Stomach (tissue), 8 donors: ENCODE measurements at regions not wholly inside any gene's neighbourhood (a gene's known extent, or its start where the extent isn't known, plus 50 kb on each side); places are given as distances from the start of the nearest gene placed in this dataset.

Source experiments
- DNase-seq, 2 donors: peaks; one replicate each; pipeline versions ENCODE4 v3.0.0 to v3.0.0-alpha.2; 2013 to 2019
- H3K27ac ChIP-seq, 5 donors: fragments of 200-600 bp in 4 of 5; sonication (generic) in 4 of 5; one replicate each; pipeline ENCODE4 v1.5.1; 2013 to 2019; ENCODE audit warnings: mild to moderate bottlenecking in 1 of 5, moderate library complexity in 1 of 5
- H3K27me3 ChIP-seq, 3 donors: fragments of 200-600 bp; sonication (generic); one replicate each; pipeline ENCODE4 v1.5.1; 2017 to 2019; ENCODE audit warnings: mixed run types in 1 of 3
- H3K36me3 ChIP-seq, 4 donors: fragments of 200-600 bp; sonication (generic); 1 replicate in 3 of 4; 2 replicates in 1 of 4; pipeline ENCODE4 v1.5.1; 2016 to 2019
- H3K4me1 ChIP-seq, 4 donors: fragments of 200-600 bp; sonication (generic); one replicate each; pipeline ENCODE4 v1.5.1; 2016 to 2019
- H3K4me3 ChIP-seq, 4 donors: fragments of 200-600 bp; sonication (generic) in 3 of 4; one replicate each; pipeline ENCODE4 v1.5.1; 2016 to 2019; ENCODE audit warnings: mild to moderate bottlenecking in 1 of 4
- H3K9me3 ChIP-seq, 4 donors: fragments of 200-600 bp; sonication (generic); one replicate each; pipeline ENCODE4 v1.5.1; 2016 to 2019
- EP300 ChIP-seq: sonication (generic); formaldehyde crosslinking; IDR thresholded peaks from one replicate; pipeline ENCODE4 v1.6.1; 2017; ENCODE audit warnings: antibody characterized with exemption
- POLR2A ChIP-seq, 4 donors: fragments of 450-650 bp; IDR thresholded peaks; one replicate each; pipeline ENCODE4 v1.6.1; 2016; ENCODE audit warnings: antibody characterized with exemption in 4 of 4, control low read depth in 2 of 4, mild to moderate bottlenecking in 1 of 4, moderate library complexity in 1 of 4
- POLR2AphosphoS5 ChIP-seq, 3 donors: sonication (generic); formaldehyde crosslinking; IDR thresholded peaks; one replicate each; pipeline ENCODE4 v1.6.1; 2016; ENCODE audit warnings: antibody characterized with exemption in 3 of 3
- WGBS, 5 donors: extraction: QIAGEN DNeasy Blood & Tissue Kit in 3 of 5; methylation state at CpG; one replicate each; pipeline versions ENCODE4 v1.1.5 to v1.1.7; 2013 to 2018; 5-methylcytosine and 5-hydroxymethylcytosine counted together
- intact Hi-C: fragments of 100-400 bp; cut with DNase I; formaldehyde crosslinking; loops from one replicate; pipeline ENCODE4 v1.15.1; 2023; ENCODE audit warnings: low total_unique reads
- TF ChIP-seq, protein P1 (sequence below), 7 experiments: fragments of 450-650 bp in 4 of 7; fragments of 200-600 bp in 3 of 7; sonication (generic) in 3 of 7; IDR thresholded peaks; one replicate each; pipeline ENCODE4 v1.5.1; 2016 to 2019; ENCODE audit warnings: antibody characterized with exemption in 7 of 7, control low read depth in 2 of 7, mild to moderate bottlenecking in 1 of 7
- donor health status: healthy with polysubstance abuse.
- donor health status: Bipolar disorder and iron deficiency.
- donor health status: healthy.

DNA sequence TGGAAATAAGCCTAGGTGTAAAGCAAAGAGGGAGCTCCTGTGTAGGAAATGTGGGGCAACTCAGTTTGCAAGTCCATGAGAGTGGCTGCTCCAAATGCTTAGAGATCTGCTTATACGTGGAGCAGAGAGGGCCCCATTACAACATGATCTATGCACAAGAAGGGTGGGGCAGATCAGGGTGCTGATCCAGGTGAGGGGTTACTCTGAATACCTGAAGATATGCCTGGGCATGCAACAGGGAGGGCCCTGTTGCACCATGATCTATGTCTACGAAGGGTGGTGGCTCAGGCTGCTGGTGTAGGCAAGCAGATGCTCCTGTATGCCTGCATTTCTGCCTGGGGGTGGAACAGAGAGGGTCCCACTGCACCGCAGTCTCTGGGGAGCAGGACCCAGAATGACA is 1121.2 kb downstream of the RAPGEF2 start:
- no peak for DNase-seq
- Histone ChIP-seq H3K9me3 (peaks cover 0 to 30% (median 18%) of the 10 kb centered on the region in 4 donors), H3K27ac (no peak overlapping the region), H3K36me3 (no peaks in the 10 kb centered on the region), H3K27me3 (no peaks in the 10 kb centered on the region), H3K4me3 (no peak overlapping the region), H3K4me1 (no peaks in the 10 kb centered on the region)
- intact Hi-C loops: no loop called here
- WGBS, 5 donors: 73 to 81% (median 80%) methylated on average over 2 to 3 of the region's 3 CpGs
- TF ChIP-seq POLR2A (IDR thresholded peaks at IDR 0.05): no peak
- no peak for TF ChIP-seq POLR2AphosphoS5 (IDR thresholded peaks at IDR 0.05)
- no peak for TF ChIP-seq EP300
- TF ChIP-seq, protein P1, sequence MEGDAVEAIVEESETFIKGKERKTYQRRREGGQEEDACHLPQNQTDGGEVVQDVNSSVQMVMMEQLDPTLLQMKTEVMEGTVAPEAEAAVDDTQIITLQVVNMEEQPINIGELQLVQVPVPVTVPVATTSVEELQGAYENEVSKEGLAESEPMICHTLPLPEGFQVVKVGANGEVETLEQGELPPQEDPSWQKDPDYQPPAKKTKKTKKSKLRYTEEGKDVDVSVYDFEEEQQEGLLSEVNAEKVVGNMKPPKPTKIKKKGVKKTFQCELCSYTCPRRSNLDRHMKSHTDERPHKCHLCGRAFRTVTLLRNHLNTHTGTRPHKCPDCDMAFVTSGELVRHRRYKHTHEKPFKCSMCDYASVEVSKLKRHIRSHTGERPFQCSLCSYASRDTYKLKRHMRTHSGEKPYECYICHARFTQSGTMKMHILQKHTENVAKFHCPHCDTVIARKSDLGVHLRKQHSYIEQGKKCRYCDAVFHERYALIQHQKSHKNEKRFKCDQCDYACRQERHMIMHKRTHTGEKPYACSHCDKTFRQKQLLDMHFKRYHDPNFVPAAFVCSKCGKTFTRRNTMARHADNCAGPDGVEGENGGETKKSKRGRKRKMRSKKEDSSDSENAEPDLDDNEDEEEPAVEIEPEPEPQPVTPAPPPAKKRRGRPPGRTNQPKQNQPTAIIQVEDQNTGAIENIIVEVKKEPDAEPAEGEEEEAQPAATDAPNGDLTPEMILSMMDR (IDR thresholded peaks at IDR 0.05): no peak

DNA sequence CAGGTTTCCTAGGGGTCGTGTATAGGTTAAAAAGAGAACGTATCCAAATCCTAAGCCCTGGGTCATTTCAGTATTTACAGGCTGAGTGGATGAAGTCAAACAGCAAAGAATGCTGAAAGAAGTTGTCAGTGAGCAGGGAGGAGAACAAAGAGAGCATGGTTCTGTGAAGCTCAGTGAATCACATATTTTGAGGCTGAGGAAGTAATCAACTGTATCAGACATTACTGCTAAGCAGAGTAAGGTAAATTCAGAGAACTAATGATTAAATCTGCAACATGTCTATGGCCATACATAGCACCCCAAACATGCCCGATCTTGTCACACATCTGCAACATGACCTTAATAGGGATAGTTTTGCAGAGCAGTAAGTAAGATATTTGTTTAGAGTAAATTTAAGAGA is 1130.3 kb downstream of the RAPGEF2 start:
- 51 to 64% (median 59%) methylated on average over 3 of the region's 3 CpGs for WGBS, 5 donors
- DNase-seq: no peak
- TF ChIP-seq, protein P1 (IDR thresholded peaks at IDR 0.05): no peak
- TF ChIP-seq EP300: no peak
- no peak for TF ChIP-seq POLR2A (IDR thresholded peaks at IDR 0.05)
- TF ChIP-seq POLR2AphosphoS5 (IDR thresholded peaks at IDR 0.05): no peak
- Histone ChIP-seq H3K27me3 (no peaks in the 10 kb centered on the region), H3K27ac (no peak overlapping the region), H3K9me3 (no peaks in the 10 kb centered on the region), H3K4me3 (no peak overlapping the region), H3K36me3 (no peaks in the 10 kb centered on the region), H3K4me1 (no peaks in the 10 kb centered on the region)
- intact Hi-C loops: no loop called here

DNA sequence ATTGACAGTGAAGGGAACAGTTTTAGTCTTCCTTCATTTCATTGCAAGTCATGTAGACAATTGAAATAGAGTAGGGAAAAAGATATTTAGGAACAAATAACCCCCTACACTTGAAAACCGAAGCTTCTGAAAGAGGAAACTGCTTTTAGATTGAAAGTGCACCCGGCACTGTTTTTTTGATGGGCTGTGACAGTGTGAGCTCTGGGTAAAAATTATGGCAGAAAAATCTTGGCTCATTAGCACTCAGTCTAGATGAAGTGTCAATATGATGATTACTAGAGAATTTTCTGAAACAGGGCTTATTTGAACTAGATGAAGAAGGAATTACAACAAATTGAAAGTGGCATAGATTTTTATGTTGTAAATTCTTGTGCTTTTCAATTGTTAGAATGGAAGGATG is 1132.4 kb downstream of the RAPGEF2 start:
- no peak for DNase-seq
- no peaks in the 10 kb centered on the region for H3K4me1 ChIP-seq
- H3K36me3 ChIP-seq: no peaks in the 10 kb centered on the region
- no peak overlapping the region for H3K27ac ChIP-seq
- intact Hi-C loops: no loop called here
- TF ChIP-seq POLR2A (IDR thresholded peaks at IDR 0.05) (no peak), POLR2AphosphoS5 (IDR thresholded peaks at IDR 0.05) (no peak), EP300 (no peak)
- TF ChIP-seq, protein P1 (IDR thresholded peaks at IDR 0.05): no peak
- 53 to 63% (median 54%) methylated on average over 2 of the region's 2 CpGs for WGBS, 5 donors
- peaks cover 0 to 2% (median 0%) of the 10 kb centered on the region in 4 donors for H3K9me3 ChIP-seq
- H3K27me3 ChIP-seq: no peaks in the 10 kb centered on the region
- H3K4me3 ChIP-seq: no peak overlapping the region

DNA sequence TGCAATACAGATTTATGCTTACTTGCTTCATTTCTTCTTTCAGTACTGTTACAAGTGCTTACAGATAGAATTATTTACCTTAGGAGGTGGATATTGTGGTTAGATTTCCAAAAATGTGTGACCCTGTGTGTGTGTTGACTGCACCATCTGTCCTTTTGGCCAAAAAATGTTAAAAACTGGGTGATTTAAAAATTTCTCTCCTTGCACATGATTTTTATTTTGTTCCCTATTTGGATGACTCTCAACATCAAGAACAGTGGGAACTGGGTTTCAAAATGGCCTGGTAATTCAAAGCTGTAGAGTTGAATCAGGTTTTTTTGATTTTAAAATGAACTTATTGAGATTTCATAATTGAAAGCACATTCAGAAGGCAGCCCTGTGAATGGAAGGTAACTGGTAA is 1132.9 kb downstream of the RAPGEF2 start:
- no peaks in the 10 kb centered on the region for H3K27me3 ChIP-seq
- H3K4me3 ChIP-seq: no peak overlapping the region
- intact Hi-C loops: no loop called here
- DNase-seq: no peak
- no peak for TF ChIP-seq POLR2A (IDR thresholded peaks at IDR 0.05)
- TF ChIP-seq, protein P1 (IDR thresholded peaks at IDR 0.05): no peak
- TF ChIP-seq POLR2AphosphoS5 (IDR thresholded peaks at IDR 0.05): no peak
- no peak for TF ChIP-seq EP300
- H3K36me3 ChIP-seq: no peaks in the 10 kb centered on the region
- peaks cover 0 to 5% (median 0%) of the 10 kb centered on the region in 4 donors for H3K9me3 ChIP-seq
- H3K4me1 ChIP-seq: no peaks in the 10 kb centered on the region
- H3K27ac ChIP-seq: no peak overlapping the region
